KBM-7 (cell line): ENCODE measurements at regions not wholly inside any gene's neighbourhood (a gene's known extent, or its start where the extent isn't known, plus 50 kb on each side); places are given as distances from the start of the nearest gene placed in this dataset.

Source experiments
- DNase-seq: peaks from one replicate; pipeline ENCODE4 v3.0.0-alpha.2; 2015
- in situ Hi-C: fragments of 300-500 bp; cut with MboI; formaldehyde crosslinking; loops from 2 replicates; pipeline ENCODE4 v1.14.3; 2020; ENCODE audit warnings: low sequenced_read_pairs, low pct_unique_long_range_greater_than_20kb, mixed read lengths

GRCh38 chr14:84006643-84007155 is 1523.2 kb upstream of the FLRT2 start:
- no peak for DNase-seq
- in situ Hi-C loops = no loop called here

GRCh38 chr14:84013424-84013823 is 1516.5 kb upstream of the FLRT2 start:
- in situ Hi-C loops = no loop called here
- no peak for DNase-seq

GRCh38 chr14:84017495-84017894 is 1512.4 kb upstream of the FLRT2 start:
- in situ Hi-C loops = no loop called here
- no peak for DNase-seq

GRCh38 chr14:84021433-84021832 is 1508.5 kb upstream of the FLRT2 start:
- in situ Hi-C loops = no loop called here
- DNase-seq = no peak

- no peak for DNase-seq
- in situ Hi-C loops = no loop called here
Observed at GRCh38 chr14:84024231-84024820, 1505.6 kb upstream of the FLRT2 start.

- in situ Hi-C loops = no loop called here
- no peak for DNase-seq
Observed at GRCh38 chr14:84025106-84026012, 1504.6 kb upstream of the FLRT2 start.

- in situ Hi-C loops = no loop called here
- no peak for DNase-seq
Observed at GRCh38 chr14:84027351-84027750, 1502.6 kb upstream of the FLRT2 start.

GRCh38 chr14:84028080-84028604 is 1501.8 kb upstream of the FLRT2 start:
- in situ Hi-C loops = no loop called here
- DNase-seq = no peak

- DNase-seq = no peak
- in situ Hi-C loops = no loop called here
Observed at GRCh38 chr14:84029246-84029645, 1500.7 kb upstream of the FLRT2 start.

GRCh38 chr14:84029720-84030119 is 1500.2 kb upstream of the FLRT2 start:
- in situ Hi-C loops = no loop called here
- DNase-seq = no peak

GRCh38 chr14:84036840-84037239 is 1493.1 kb upstream of the FLRT2 start:
- no peak for DNase-seq
- in situ Hi-C loops = no loop called here

- DNase-seq = no peak
- in situ Hi-C loops = no loop called here
Observed at GRCh38 chr14:84037593-84037992, 1492.4 kb upstream of the FLRT2 start.

GRCh38 chr14:84040101-84040500 is 1489.8 kb upstream of the FLRT2 start:
- in situ Hi-C loops = no loop called here
- no peak for DNase-seq

- no peak for DNase-seq
- in situ Hi-C loops = no loop called here
Observed at GRCh38 chr14:84041421-84041820, 1488.5 kb upstream of the FLRT2 start.

GRCh38 chr14:84042992-84043391 is 1487.0 kb upstream of the FLRT2 start:
- no peak for DNase-seq
- in situ Hi-C loops = no loop called here

GRCh38 chr14:84064316-84065125 is 1465.4 kb upstream of the FLRT2 start:
- in situ Hi-C loops = no loop called here
- DNase-seq = no peak

GRCh38 chr14:84065811-84066210 is 1464.1 kb upstream of the FLRT2 start:
- in situ Hi-C loops = no loop called here
- DNase-seq = no peak

GRCh38 chr14:84068288-84068687 is 1461.7 kb upstream of the FLRT2 start:
- in situ Hi-C loops = no loop called here
- no peak for DNase-seq

- no peak for DNase-seq
- in situ Hi-C loops = no loop called here
Observed at GRCh38 chr14:84071061-84071460, 1458.9 kb upstream of the FLRT2 start.
